ENCODE measurements at regions not wholly inside any gene's neighbourhood (a gene's known extent, or its start where the extent isn't known, plus 50 kb on each side); places are given as distances from the start of the nearest gene placed in this dataset.

DNA sequence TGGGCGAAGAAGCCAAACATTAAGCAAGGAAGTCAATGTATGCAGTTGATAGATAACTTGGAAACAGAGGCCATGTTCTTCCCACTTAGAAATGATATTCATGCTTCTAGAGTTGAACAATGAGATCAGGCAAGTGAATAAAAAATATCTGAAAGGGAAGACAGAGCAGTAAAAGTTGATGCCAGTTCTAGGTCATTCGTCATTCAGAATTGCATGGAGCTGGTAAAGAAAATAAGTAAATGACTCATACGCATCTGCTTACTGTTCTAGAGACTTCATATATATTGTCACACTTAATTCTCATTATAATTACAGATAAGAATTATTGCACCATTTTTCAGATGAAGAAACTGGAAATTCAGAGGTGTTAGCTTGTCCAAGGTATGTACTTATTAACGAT, 158.9 kb upstream of the FERD3L start:
- Mint-ChIP-seq H3K9me3 (no peaks in the 10 kb centered on the region; a peak in 1 of 5 replicates), H3K36me3 (ENCODE audit: insufficient read depth in 1 of 3, low read depth in 3 of 3) (no peaks in the 10 kb centered on the region), H3K27me3 (ENCODE audit: low read depth) (no peaks in the 10 kb centered on the region), H3K4me3 (no peak overlapping the region), H3K27ac (no peak overlapping the region), H3K4me1 (no peaks in the 10 kb centered on the region)
- Histone ChIP-seq H3K56ac (ENCODE audit: insufficient read length, low read depth, low read length) (no peak overlapping the region), H4K8ac (replicated peaks; ENCODE audit: insufficient read length, low read depth, low read length) (no peak overlapping the region), H4K5ac (ENCODE audit: insufficient read length, low read depth, low read length) (no peak overlapping the region), H2BK20ac (ENCODE audit: low read depth, low read length, poor library complexity, severe bottlenecking) (no peak overlapping the region), H4K91ac (ENCODE audit: insufficient read length, low read depth, low read length) (no peak overlapping the region), H3T11ph (ENCODE audit: low read length) (no peak overlapping the region), H3K79me2 (ENCODE audit: insufficient read depth, low read length) (no peaks in the 10 kb centered on the region), H3K23ac (ENCODE audit: insufficient read length, low read depth, low read length) (no peak overlapping the region), H3K4me1 (ENCODE audit: insufficient read depth, low read length) (no peaks in the 10 kb centered on the region), H3K9me3 (ENCODE audit: control insufficient read depth, low read depth, low read length) (no peaks in the 10 kb centered on the region), H3K14ac (ENCODE audit: insufficient read depth, low read length) (no peak overlapping the region), H3K27ac (ENCODE audit: insufficient read length, low read depth, low read length) (no peak overlapping the region), H2AK5ac (ENCODE audit: insufficient read length, low read length) (no peak overlapping the region), H3K18ac (ENCODE audit: insufficient read length, low read depth, low read length) (peak overlapping the region; percentile 23), H3K9ac (ENCODE audit: extremely low read depth, insufficient read length, low read length) (no peak overlapping the region), H2AFZ (ENCODE audit: low read length) (no peak overlapping the region), H3K23me2 (ENCODE audit: insufficient read length, low read depth, low read length, poor library complexity, severe bottlenecking) (no peaks in the 10 kb centered on the region), H3K79me1 (ENCODE audit: insufficient read depth, low read depth, low read length, poor library complexity, severe bottlenecking) (no peaks in the 10 kb centered on the region), H4K20me1 (ENCODE audit: control insufficient read depth, insufficient read depth, insufficient read length) (no peaks in the 10 kb centered on the region), H2BK5ac (ENCODE audit: insufficient read length, low read length) (no peak overlapping the region), H3K27me3 (ENCODE audit: insufficient read depth, low read length) (no peaks in the 10 kb centered on the region), H3K4me2 (ENCODE audit: insufficient read depth, insufficient read length, low read length) (no peak overlapping the region), H2BK12ac (ENCODE audit: insufficient read length, low read depth, low read length) (no peak overlapping the region), H2BK15ac (ENCODE audit: low read depth, low read length) (no peak overlapping the region), H3K4ac (ENCODE audit: low read depth, low read length) (no peak overlapping the region), H2BK120ac (ENCODE audit: low read depth, low read length, poor library complexity, severe bottlenecking) (no peak overlapping the region)
- no CpG with 5 or more reads among the region's 4 CpGs for WGBS (ENCODE audit: extremely low coverage, insufficient read length, low lambda C conversion rate)
- TF ChIP-seq CTCF (conservative IDR thresholded peaks at IDR 0.05): no peak
- no peak for DNase-seq
